ENCODE measurements at regions not wholly inside any gene's neighbourhood (a gene's known extent, or its start where the extent isn't known, plus 50 kb on each side); places are given as distances from the start of the nearest gene placed in this dataset.
"Not testable (repeated sequence)": the region's sequence is repeated elsewhere in the genome, so short reads cannot be mapped to it uniquely, and the experiment has no call there.

- not testable (repeated sequence) for DNase-seq (ENCODE audit: low spot score)
These were observed 51.6 kb upstream of the APOD start for GRCh38 chr3:195635262-195635873.

- DNase-seq (ENCODE audit: low spot score), result not testable (repeated sequence)
These were observed 50.9 kb upstream of the APOD start for GRCh38 chr3:195634426-195635261.

Measured in pons (tissue), 1 donor.